NCI-H1417 treated with DMSO at 0.1 percent for 48 hours (cell line): ENCODE measurements at regions not wholly inside any gene's neighbourhood (a gene's known extent, or its start where the extent isn't known, plus 50 kb on each side); places are given as distances from the start of the nearest gene placed in this dataset.
"Not testable (repeated sequence)": the region's sequence is repeated elsewhere in the genome, so short reads cannot be mapped to it uniquely, and the experiment has no call there.

Source experiments
- DNase-seq: peaks from one replicate; lab custom pipeline; 2025; lab: John Stamatoyannopoulos, UW

GRCh38 chr18:40357536-40357935, 1597.5 kb upstream of the PIK3C3 start:
- DNase-seq, result no peak

- DNase-seq, result no peak
Observed at GRCh38 chr18:40356168-40356567, 1598.9 kb upstream of the PIK3C3 start.

- DNase-seq, result no peak
Observed at GRCh38 chr18:40355726-40356125, 1599.3 kb upstream of the PIK3C3 start.

GRCh38 chr18:40348196-40348595, 1606.8 kb upstream of the PIK3C3 start:
- DNase-seq, result no peak

DNA sequence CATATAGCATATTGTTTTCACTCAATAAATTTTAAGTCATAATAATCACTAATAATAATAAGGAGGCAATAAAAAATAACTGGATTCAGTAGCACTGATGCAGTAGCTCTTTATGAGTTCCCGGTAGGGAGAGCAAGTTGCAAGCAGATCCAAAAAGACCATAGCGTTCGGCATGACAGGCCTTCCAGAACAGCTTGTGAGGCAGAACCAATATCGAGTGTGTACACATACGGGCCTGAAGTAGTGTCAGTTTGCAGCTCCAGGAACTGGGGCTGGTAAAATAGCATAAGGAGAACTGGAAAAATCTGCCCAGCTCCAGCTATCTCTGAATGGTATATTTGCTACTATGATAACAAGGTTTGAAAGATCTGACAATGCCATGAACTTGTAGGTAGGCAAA, 1607.8 kb upstream of the PIK3C3 start:
- DNase-seq, result no peak

- DNase-seq, result no peak
Observed at GRCh38 chr18:40346146-40346545, 1608.9 kb upstream of the PIK3C3 start.

DNA sequence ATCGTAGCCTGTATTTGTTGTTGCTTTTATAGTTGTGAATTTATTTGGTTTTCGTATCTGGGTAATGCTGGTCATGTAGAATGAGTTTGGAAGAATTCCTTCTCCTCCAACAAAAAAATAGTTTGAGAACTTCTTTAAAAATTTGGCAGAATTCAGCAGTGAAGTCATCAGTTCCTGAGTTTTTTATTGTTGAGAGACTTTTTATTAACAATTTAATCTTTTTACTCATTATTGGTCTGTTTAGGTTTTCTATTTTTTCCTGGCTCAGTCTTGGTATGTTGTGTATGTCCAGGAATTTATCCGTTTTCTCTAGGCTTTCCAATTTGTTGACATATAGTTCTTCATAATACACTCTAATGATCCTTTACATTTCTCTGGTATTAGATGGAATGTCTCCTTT, 1613.3 kb upstream of the PIK3C3 start:
- no peak for DNase-seq

DNA sequence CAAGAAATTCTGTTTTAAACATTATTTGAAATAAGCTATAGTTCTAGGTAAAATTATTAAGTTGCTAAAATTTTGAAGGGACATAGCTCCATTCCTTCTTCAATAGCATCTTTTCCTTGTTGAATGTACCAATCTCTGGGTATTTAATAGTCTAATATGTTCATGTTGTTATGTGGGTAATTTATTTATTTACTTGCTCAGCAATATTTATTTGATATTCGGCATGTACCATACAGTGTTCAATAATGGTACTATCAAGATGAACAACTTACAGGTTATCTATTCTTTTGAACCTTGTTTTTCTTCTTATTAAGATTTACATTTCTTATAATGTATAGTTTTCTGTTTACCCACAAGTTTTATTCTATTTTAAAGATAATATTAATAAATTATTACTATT, 1616.8 kb upstream of the PIK3C3 start:
- DNase-seq, result no peak

DNA sequence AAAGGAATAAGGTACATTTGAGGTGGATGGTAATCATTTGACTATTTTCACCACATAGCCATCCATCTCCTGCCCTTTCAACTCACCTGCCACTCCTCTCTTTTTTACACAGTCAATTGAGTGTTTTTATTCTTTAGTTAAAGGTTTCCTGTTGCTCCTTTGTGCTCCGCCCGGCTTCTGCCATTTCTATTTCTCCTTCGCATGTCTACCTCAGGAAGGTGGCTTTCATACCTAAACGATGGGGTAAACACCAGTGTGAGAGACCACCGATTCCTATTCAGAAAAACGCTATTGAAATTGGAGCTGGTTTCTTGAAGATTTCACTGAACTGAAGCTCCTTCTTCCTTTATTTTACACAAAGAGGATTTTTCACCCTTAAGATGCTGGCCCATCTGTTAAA, 1628.0 kb upstream of the PIK3C3 start:
- no peak for DNase-seq

DNA sequence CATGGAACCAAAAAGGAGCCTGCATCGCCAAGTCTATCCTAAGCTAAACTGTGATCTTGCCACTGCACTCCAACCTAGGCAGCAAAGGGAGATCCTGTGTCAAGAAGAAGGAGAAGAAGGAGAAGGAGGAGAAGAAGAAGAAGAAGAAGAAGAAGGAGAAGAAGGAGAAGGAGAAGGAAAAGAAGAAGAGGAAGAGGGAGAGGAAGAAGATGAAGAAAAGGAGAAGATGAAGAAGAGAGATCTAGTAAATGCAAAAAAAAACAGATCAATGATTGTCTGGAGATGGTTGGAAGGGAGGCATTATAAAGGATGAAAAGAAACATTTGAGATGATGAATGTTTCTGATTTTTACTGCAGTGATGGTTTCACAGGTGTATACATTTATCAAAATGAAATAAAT, 1629.0 kb upstream of the PIK3C3 start:
- DNase-seq, result no peak

DNA sequence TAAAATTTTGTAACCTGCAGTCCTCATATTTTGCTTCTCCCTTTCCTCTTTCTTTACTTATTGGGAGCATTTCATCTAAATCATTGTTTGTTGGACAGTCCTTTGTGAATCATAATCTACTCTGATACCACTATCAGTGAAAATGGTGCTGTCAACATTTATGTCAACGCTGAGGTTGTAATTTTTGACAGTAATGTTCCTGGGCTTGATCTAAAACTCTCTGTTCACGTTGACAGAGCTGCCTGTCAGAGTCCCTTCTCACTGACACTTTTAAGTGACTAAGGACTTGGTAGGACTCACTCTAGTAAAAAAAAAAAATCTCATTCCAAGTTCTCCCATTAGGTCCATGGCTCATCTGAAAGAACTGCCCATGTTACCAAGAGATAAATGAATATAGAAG, 1640.8 kb upstream of the PIK3C3 start:
- no peak for DNase-seq

- no peak for DNase-seq
Observed at GRCh38 chr18:40313030-40313642, 1641.9 kb upstream of the PIK3C3 start.

GRCh38 chr18:40307627-40308026, 1647.4 kb upstream of the PIK3C3 start:
- DNase-seq, result no peak

DNA sequence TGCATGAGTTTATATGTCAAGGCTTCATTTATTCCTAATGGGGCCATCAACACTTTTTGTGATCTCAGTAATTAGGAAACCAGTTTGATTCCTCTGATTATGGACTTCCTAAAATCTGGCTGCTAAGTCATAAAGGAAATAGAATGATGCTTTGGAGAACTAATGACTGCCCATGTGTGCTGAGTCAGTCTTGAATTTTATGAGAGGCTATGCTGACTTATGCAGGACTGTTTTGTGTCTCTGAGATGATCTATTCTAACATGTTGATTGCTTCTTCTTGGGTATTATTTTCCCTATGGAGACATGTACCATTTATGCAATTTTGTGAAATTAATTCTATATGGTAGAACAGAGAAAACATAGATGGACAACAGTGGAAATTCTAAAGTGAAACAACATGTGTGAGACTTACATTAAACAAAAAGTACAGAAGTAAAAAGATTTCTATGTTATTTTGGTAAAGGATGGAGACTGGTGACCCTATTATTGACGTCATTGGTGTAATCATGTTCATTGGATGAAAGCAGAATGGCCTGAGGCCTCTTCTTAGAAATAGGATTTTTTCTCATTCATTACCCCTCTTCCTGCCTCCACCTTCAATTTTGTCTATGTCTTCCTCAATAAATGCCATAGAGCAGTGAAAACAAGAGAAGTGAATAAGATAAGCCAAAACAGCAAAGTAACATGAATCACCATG, 1658.2 kb upstream of the PIK3C3 start:
- DNase-seq, result no peak

- peak; percentile 12 for DNase-seq
Observed at GRCh38 chr18:40292985-40293710, 1661.9 kb upstream of the PIK3C3 start.

- no peak for DNase-seq
Observed at GRCh38 chr18:40283560-40283959, 1671.5 kb upstream of the PIK3C3 start.

DNA sequence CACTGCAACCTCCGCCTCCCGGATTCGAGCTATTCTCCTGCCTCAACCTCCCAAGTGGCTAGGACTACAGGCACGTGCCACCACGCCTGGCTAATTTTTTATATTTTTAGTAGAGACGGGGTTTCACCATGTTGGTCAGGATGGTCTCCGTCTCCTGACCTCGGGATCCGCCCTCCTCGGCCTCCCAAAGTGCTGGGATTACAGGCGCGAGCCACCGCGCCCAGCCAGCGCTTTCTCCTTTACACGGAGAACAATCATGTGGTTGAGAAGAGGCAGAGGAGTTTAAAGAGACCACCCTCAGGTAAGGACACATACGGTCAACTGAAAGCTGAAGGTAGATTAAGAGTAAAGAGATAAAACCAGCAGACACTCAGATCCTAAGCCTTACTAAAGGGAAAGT, 1673.7 kb upstream of the PIK3C3 start:
- not testable (repeated sequence) for DNase-seq

DNA sequence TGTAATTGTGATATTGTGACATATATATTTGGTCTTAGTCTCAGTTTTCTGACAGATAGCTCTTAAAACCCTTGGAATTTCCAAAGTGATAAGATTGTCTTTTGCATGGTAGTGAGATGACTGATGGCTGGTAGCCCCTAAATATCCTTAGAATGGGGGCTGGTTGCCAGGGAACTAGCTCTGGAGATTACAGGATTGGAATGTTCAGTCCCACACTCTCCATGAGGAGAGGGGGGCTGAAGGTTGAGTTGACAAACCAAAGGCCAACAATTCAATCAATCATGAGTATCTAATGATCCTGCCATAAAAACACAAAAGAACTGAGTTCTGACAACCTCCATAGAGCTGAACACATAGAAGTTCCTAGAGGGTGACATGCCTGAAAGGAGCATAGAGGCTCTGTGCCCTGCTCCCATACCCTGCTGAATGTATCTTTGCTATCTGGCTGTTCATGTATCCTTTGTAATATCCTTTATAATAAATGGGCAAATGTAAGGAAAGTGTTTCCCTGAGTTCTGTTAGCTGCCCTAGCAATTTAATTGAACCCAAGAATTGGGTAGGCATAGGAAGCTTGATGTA, 1680.3 kb upstream of the PIK3C3 start:
- no peak for DNase-seq

DNA sequence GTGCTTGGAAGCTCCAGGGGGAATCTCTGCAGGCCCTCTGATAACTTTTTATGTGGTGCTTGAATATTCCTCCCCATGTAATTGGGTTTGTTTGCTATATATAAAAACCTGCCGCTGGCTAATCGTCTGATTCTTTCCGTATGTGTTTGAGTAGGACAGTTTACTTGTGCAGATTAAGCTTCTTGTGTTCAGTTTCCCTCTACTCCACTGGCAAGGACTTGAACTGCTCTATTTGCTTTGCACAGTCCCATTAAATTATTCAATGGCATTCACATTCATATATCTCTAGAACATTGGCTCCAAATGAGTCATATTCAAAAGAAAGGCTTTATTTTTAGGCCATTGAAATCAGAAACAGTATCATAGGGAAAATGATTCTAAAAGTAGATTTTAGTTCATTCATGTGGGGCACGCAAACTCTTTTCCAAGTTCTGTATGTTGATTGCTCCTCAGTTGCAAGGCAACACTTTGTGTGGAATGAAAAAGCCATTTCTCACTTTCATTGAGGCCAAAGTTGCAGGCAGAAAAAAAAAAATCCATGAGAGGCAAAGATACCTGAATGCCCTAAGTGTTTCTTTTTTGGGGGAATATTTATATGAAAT, 1682.3 kb upstream of the PIK3C3 start:
- DNase-seq, result no peak

- no peak for DNase-seq
Observed at GRCh38 chr18:40259115-40259835, 1695.8 kb upstream of the PIK3C3 start.

- no peak for DNase-seq
Observed at GRCh38 chr18:40258311-40258710, 1696.7 kb upstream of the PIK3C3 start.

DNA sequence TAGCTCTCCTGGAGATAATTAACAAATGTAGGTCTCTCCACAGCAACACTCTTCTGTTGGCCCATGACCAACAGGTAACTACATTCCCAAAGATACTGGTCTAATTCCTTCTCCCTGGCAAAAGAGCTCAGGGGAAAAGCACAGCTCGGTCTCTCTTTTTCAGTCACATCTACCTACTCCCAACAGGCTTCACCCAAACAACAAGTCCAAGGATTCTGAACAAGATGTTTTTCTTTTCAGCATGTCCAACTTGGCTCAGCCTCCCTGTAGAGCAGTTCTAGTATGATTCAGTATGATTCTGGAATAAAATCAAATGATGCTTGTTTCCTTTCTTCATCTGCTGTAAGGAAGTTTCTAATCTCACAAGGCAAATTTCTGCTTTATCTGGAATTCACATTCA, 1704.8 kb upstream of the PIK3C3 start:
- no peak for DNase-seq
